Stimulated activated CD4-positive, alpha-beta T cell treated with anti-CD3 and anti-CD28 coated beads, TNF-alpha, amount 100 ng/mL, for 48 hours (primary cell): ENCODE measurements at regions not wholly inside any gene's neighbourhood (a gene's known extent, or its start where the extent isn't known, plus 50 kb on each side); places are given as distances from the start of the nearest gene placed in this dataset.

ENCODE experiments used
- DNase-seq, 3 donors: peaks; one replicate each; pipeline ENCODE4 v3.0.0-alpha.2; 2020; ENCODE audit warnings: low read depth in 3 of 3

DNA sequence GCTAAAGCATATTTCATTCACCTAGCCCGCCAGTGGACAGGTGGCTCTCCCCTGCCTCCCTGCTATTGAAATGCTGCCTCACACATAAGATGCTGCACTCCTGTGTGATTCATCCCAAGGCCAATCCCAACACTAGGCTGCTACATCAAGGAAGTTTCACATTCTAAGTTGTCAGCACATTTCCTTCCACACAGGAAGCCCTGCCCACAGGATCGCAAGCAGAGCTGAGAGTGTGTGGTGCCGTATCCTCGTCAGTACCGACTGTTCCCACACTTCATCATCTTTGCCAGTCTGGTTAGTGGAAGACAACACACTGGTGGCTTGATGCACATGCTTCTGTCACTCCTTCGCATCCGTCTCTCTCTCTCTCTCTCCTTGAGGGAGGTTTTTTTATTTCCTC, 194.3 kb upstream of the PPP2R2D start:
- DNase-seq, result no peak

DNA sequence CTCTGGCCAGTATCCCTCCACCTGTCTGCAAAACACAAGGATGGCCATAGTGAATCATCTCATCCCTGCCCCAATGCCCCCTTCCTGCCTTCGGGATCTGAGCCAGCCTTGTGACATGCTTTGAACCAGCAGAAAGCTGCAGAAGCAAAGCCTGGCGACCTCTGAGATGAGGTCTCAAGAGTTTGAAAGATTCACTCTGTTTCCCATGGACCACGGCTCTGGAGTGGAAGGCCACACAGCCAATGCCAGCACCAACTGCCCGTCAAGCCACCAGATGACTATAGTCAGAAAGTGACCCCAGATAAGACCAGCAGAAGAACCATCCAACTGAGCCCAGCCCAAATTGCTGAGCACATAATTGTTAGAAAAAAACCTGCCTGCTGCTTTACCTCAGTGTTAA, 193.9 kb upstream of the PPP2R2D start:
- DNase-seq, result no peak

DNA sequence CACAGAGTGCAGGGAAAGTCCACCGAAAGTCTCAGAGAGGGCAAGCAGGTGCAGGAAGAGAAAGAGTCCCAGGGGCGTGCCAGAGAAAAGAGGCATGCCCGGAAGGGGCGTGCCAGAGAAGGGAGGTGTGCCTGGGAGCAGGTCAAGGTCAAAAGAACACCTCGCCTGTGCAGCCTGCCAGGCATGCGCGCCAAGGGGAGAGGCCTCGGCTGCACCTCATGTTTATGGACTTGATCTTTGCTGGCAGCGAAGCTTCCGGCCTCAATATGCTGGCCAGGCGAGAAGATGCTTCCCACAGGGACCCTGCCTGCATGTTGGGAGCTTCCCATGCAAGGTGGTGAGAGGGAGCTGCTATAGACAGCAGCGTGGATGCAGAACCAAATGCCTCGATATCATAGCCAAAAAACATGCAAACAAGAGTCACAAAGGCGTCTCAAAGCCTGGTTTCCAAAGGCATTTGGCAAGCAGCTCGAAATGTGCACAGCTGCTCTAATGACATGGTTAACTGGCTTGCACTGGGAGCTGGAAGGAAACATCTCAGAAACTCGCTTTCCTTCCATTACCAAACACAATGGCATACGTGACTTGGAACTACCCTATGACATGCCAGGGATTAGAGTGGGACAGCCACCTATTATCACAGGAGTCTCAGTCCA, 192.5 kb upstream of the PPP2R2D start:
- DNase-seq, result no peak

DNA sequence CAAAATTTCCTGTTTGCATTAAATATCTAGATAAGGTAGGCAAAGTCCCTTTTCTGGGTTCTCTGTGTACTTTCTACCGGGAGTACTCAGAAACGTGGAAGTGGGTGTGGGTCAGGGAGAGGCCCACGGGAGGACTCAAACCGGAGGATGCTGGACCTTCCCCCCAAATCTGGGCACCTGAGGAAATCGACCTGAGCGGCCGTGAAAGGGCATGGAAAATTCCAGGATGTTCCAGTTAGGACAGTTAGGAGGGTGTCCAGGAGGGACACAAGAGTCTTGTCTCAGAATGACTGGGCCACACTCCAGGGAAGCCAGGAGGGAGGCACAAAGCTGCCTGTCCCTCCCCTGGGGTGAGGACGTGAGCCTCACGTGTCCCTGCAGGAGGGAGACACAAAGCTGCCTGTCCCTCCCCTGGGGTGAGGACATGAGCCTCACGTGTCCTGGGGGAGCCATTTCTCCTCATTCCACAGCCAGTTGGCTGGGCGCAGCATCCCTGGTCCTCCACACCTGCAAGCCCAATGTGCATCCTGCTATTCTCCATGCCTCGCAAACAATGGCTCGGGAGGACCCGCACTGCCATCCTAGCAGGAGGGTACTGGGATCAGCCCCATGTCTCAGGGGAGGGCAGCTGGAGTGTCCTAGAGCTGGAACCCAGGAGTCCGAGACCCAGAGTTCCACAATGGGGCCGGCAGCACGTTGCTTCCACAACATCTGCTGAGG, 190.5 kb upstream of the PPP2R2D start:
- no peak for DNase-seq

DNA sequence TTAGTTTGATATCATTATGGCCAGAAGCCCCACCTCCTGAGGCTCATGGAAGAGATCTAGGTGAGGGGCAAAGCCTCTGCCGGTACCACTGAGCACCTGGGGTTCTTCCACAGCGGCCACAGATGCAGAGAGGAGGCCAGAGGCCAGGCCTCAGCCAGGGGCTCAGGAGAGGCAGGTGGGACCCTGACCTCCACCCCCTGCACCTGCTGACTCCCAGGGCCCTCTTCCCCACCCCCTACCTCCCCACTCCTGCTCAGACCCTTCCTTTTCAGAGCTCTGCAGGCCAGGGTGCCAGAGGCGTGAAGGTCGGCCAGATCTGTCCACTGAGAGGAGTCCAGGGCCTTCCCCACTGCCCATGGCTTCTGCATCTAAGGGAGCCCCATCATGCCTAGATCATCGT, 178.7 kb upstream of the PPP2R2D start:
- DNase-seq, result no peak

DNA sequence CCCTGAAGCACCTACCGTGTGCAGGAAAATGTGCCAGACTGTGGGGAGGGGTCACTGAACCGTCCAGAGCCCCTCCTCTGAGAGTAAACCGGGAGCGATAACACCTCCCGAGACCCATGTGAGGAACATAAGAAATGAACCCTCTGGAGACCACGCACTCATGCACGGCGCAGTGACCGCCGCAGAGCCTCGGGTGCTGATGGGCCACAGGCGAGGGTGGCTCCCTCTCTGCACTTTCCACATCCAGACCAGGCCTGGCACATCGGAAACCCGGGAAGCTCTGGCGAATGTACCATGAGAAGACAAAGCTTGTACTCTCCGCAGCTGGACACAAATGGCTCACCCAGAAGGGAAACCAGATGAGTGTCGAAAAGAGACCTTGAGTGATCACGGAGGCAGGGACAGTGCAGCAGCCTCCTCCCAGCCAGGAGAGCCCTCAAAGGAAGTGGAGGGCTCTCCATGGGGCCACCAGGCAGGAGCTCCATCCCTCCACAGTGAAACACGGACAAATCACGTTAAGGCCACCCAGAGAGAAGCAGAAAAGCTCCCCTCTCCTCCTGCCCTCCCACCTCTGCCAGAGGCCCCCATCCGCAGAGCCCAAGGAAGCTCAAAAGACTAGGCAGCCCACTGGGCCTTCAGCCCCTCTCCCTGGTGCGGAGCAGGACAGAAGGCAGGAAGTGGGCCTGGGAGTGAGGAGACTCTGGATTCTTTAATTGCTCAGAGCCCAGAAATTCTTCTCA, 178.1 kb upstream of the PPP2R2D start:
- DNase-seq, result no peak

DNA sequence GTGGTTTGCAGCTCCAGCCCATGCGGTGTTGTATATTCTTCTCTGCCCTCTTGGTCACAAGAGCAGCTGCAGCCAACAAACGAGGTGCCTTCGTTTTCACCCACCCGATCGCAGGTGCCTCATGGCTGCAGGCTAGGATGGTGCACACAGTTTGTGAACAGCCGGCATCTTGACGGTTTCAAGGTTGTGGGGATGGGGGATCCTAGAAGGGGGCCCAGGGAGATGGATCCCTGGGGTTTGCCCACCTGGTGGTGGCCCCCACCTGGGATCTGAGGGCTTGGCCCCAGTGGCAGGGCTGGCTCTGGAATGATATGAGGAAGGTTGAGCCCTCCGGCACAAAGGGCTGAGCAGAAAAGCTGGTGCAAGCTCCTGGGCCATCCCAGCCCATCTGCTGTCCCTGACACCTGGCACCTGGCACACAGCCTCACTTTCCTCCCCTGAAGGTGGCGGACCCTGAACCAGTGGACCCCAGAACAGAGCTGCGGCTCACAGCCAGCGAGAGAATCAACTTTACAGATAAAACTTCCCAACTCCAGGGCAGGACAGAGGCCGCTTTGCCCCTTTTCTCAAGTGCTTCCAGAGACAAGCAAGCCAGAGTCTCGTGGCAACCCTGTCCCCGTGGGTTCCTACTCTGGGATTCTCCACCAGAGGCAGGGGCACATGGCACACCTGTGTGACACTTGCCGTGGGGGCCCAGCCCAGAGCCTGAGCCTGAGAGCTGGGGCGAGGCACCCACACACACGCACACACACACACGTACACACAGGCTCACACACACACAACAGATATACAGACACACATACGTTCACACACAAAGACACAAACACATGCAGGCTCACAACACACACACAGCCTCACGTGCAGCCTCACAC, 177.3 kb upstream of the PPP2R2D start:
- DNase-seq, result no peak

DNA sequence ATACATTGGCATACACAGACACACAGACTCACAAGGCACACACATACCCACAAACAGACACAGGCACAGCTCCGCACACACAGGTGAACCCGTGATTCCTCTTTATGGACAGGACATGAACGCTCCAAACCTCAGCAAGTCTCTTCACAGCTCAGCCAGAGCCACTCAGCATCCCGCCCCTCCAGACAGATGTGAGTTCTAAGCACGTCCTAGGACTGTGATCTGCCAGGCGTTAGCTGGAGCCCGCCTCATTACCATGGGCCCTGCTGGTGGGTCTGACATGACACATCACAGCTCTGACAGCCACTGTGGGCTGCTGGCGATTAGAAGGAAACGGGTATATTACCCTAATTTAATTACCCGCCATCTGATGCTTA, 176.7 kb upstream of the PPP2R2D start:
- DNase-seq, result no peak

DNA sequence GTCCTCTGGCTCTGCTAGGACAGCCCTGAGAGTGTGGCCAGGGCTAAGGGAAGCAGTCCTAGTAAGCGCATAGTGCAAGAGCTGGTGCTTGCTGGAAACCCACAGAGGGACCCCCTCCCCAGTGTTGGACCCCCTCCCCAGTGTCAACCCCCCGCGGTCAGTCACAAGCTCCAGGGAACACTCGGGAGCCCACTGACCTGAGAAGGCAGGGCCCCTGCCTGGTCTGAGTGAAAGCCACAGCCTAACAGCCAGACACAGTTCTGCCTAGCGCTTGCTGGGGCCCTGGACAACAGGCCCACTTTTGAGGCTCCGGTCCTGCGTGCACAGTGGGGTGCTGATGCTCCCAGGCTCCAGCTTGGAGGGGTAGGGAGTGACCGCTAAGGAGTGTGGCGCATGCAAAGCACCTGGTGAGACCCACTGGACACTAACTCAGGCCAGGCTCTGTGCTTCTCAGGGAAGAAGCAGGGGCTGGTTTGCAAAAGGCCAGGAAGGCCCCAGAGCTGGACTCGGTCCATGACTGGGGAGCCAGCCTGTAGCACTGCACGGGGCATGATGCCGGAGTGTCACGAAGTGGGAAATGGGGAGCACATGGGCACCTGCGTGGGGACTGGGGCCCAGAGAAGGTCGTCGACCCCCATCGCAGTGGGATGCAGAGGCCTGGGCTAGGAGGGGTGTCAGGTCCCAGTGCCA, 175.8 kb upstream of the PPP2R2D start:
- no peak for DNase-seq

DNA sequence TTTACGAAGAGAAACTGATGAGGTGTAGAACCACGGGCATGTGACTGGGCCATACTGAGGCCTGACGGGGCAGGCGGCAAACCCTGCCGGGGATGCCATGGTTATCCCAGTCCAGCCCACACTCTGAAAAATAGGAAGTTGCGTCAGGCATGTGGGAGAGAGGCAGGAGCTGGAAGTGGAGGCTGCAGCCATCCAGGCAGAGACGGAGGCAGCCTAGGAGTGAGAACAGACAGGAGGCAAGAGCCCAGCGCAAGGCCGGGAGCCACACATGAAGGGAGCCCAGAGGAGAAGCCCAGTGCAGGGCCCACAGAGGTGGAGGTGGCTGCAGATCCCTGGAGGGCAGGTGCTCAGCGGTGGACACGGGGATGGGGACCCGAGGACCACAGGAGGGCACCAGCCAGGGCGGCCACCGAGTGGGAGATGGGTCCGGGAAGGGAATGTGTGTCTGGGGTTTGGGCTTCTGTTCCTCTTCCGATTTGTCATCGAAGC, 175.2 kb upstream of the PPP2R2D start:
- no peak for DNase-seq

DNA sequence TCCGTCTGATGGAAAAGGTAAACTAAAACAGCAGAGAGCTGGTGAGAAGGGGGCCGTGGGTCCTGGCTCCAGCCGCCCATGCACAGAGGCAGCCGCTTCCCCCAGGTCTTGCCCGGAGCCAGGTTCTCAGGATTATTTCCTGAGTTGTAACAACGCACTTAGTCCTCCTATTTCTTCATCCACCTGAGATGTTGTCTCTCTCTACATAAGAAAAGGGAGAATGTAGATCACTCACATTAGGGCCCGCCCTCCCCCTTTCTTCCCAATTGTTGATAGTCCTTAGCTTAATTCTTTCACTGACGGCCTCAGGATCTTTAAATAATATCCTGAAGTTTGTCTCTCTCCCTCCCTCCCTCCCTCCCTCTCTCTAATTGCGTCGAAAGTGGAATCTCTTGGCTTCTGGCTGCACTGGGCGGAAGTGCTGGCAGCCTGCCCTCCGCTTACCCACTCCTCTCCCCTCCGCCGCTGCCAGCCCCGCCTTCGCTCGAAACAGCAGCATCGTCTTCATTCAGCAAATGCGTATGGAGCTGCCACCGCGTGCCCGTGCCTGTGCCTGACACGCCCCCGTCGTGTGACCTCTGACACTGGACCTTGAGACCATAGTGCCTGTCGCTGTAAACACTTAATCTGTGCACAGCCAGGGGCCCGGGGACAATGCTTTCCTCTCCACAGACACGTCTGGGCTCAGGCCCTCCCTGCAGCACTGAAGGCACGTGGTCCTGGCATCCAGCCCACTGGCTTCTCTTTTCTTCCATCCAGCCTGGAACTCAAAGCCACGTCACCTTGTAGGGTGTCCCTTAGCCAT, 174.5 kb upstream of the PPP2R2D start:
- DNase-seq, result no peak

DNA sequence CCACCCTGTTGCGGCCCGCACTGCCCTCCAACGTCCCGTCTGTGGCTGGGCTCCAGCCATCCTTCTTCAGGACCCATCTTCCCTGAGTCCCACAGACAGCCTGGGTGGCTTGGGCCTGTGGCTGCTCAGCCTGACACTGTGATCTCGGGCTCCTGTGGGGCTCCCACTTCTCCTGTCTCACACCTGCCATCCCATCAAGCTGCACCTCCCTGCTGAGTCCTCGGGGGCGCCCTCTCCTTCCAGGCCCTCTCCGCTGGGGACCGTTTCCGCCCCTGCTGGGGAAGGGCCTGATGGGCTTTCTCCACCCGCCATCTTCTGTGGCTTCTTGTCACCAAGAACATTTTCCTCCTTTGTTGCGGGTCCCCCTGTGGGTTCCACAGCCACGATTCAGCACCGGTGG, 173.8 kb upstream of the PPP2R2D start:
- DNase-seq, result no peak

DNA sequence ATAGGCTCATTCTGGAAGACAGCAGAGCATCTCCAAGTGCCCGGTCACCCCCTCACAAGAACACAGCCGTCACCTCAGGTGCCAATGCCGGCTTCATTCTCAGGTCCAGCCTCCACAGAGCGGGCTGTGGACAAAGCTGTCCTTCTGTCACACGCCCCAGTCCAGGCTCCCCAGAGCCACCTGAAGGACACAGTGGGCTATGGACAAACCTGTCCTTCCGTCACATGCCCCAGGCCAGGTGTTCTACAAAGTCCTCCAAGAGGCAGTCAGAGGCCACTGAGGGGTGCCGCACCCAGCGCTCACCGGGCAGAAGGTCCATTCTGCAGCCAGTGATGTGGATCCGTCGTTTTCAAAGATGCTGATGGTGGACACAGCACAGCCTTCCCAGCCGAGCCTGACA, 173.2 kb upstream of the PPP2R2D start:
- DNase-seq, result no peak

DNA sequence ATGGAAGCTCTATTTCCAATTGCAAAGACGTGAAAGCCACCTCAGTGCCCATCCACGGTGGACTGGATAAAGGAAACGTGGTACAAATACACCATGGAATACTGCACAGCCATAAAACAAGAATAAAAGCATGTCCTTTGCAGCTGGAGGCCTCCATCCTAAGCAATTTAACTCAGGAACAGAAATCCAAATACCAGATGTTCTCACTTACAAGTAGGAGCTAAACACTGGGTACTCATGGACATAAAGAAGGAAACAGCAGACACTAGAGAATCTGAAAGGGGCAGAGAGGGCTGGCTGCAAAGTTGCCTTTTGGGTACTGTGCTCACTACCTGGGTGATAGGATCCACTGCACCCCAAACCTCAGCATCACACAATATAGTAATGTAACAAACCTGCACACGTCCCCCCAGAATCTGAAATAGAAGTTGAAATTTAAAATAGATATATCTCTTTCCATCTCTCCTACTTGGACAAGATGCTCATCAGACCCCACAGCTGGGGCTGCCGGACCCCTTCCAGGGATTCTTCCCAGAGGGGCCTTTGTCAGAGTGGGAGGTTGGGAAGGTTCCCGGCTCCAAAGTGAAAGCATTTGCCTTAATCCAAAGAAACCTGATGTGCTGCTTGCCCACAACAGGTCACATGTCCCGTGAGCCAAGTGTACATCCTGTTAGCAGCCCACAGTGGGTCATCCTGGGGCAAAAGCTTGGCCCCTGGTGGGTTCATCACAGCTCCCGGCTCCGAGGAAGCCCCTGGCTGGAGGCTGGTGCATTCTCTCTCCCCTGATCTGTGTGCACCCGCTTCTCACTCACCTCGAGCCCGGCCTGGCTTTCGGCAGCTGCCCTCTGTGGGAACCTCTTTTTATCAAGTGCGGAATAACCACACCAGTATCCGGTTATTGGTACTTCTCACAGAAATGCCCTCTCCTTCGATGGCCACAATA, 172.3 kb upstream of the PPP2R2D start:
- DNase-seq, result no peak

DNA sequence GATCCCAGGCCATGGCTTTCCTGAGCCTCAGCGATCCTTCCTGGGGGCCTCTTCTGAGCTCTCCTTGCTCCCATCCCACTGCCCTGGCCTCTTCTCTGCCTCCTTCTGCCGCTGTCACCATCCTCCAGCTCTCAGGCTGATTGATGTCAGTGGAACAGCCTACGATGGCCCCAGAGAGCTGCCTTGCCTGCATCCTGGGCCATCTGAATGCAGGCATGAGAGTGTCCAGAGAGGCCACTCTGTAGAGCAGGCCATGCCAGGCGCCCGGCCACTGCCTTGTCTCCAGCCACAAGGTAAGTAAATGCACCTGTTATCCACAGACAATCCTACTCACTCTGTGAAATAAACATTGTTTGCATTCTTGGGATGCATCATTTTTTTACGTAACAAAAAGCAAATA, 171.4 kb upstream of the PPP2R2D start:
- no peak for DNase-seq

DNA sequence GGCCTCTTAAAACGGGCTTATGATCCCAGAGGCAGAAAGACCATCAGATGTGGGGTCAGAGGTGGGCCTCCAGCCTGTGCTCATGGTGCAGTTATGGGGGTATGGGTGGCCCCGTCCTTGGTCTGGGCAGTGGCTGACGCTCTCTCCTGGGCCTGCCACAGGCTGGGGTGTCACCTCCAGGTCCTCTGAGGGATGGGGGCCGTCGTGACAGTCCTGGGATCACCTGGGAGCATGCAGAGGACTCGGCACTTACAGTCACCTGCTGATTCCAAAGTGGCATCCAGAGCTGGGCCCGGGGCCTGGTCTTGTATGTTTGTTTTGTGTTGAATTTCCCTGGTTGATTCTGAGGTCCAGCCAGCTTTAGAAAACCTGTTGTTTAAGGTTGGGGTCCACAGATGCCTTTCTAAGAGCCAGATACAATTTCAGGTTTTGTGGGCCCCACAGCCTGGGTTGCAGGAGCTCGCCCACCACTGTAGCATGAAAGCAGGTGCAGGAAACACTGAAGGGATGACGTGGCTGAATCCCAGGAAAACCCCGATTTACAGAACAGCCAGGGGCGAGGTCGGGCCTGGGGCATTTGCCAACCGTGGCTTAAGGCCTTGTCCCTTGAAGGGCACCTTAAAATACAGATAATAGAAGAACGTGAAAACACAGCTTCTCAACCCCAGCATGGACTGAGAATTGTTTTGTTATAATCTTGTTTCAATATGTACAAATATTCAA, 170.7 kb upstream of the PPP2R2D start:
- DNase-seq, result no peak

DNA sequence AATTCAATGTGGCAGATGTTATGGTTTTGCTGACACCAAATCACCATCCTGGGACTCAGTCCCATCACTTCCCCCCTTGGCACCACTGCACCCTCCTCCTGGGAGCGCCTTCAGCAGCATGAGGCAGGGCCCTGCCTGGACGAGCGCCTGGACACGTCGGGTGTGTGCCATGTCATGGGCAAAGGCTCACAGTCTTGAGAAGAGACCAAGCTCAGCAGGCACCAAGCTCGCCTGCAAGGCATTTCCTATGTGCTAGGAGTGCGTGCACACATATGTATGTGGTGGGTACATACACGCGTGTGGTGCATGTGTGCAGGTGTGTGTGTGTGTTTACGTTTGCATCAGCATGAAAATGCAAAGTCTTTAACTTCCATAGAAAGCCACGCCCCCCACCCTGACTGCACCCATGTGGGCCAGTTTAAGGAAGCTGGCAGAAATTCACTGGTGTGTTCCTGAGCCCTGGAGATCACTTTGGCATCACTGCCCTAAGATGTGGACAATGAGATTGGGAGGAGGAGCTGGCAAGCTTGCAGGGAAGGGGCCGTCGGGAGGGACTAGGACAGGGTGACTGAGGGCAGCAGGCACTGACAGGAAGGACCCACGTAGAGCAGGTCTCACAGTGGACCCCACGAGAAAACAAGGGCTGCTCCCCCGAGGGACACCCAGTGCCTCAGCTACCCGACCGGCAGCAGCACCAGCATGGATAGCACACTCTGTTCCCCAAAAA, 169.9 kb upstream of the PPP2R2D start:
- no peak for DNase-seq
